Transverse colon (tissue), 4 donors: ENCODE measurements at regions not wholly inside any gene's neighbourhood (a gene's known extent, or its start where the extent isn't known, plus 50 kb on each side); places are given as distances from the start of the nearest gene placed in this dataset.

ENCODE experiments used
- EP300 ChIP-seq: sonication (generic); formaldehyde crosslinking; IDR thresholded peaks from one replicate; pipeline ENCODE4 v1.6.1; 2017; ENCODE audit warnings: antibody characterized with exemption, low read depth
- POLR2A ChIP-seq: fragments of 450-650 bp; IDR thresholded peaks from one replicate; pipeline ENCODE4 v1.6.1; 2016; ENCODE audit warnings: antibody characterized with exemption, mild to moderate bottlenecking, moderate library complexity
- POLR2AphosphoS5 ChIP-seq, 3 donors: sonication (generic); formaldehyde crosslinking; IDR thresholded peaks; one replicate each; pipeline ENCODE4 v1.6.1; 2016; ENCODE audit warnings: antibody characterized with exemption in 3 of 3
- TF ChIP-seq, protein P1 (sequence below), 5 experiments: fragments of 200-600 bp in 3 of 5; fragments of 450-650 bp in 2 of 5; sonication (generic) in 3 of 5; IDR thresholded peaks; 1 replicate in 2 of 5; 2 replicates in 3 of 5; pipeline ENCODE4 v1.5.1; 2016 to 2017; ENCODE audit warnings: antibody characterized with exemption in 5 of 5, inconsistent platforms in 3 of 5, mild to moderate bottlenecking in 2 of 5, moderate library complexity in 1 of 5

DNA sequence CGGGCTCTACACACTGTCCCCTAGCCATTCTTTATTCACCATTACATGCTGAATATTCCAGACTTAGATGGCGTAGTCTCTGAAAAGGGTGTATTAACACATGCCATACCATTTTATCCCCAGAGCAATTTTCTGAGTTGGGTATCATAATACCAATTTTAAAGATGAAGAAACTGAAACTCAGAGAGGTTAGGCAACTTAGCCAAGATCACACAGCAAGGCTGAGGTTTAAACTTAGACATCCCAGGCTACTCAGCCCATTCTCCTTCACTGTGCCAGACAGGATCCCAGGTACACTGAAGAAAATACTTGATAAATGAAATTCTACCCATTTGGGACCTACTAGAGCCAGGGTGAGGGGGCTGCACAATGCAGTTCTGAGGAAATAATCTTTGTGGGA is 67.4 kb upstream of the ARHGAP36 start:
- TF ChIP-seq, protein P1, sequence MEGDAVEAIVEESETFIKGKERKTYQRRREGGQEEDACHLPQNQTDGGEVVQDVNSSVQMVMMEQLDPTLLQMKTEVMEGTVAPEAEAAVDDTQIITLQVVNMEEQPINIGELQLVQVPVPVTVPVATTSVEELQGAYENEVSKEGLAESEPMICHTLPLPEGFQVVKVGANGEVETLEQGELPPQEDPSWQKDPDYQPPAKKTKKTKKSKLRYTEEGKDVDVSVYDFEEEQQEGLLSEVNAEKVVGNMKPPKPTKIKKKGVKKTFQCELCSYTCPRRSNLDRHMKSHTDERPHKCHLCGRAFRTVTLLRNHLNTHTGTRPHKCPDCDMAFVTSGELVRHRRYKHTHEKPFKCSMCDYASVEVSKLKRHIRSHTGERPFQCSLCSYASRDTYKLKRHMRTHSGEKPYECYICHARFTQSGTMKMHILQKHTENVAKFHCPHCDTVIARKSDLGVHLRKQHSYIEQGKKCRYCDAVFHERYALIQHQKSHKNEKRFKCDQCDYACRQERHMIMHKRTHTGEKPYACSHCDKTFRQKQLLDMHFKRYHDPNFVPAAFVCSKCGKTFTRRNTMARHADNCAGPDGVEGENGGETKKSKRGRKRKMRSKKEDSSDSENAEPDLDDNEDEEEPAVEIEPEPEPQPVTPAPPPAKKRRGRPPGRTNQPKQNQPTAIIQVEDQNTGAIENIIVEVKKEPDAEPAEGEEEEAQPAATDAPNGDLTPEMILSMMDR (IDR thresholded peaks at IDR 0.05): no peak
- TF ChIP-seq POLR2AphosphoS5 (IDR thresholded peaks at IDR 0.05) (no peak), POLR2A (no peak), EP300 (no peak)
